H1 (cell line): ENCODE measurements at regions not wholly inside any gene's neighbourhood (a gene's known extent, or its start where the extent isn't known, plus 50 kb on each side); places are given as distances from the start of the nearest gene placed in this dataset.

Source experiments
- CTCF ChIA-PET: fragments of 300-600 bp; sonication (Branson Sonifier 250); formaldehyde crosslinking; loops from one replicate; lab custom pipeline; 2021; ENCODE audit not compliant: partially characterized antibody; lab: Charles Lee
- POLR2A ChIA-PET: fragments of 300-600 bp; sonication (Branson Sonifier 250); formaldehyde crosslinking; loops from one replicate; lab custom pipeline; 2021; ENCODE audit warnings: inconsistent platforms; ENCODE audit not compliant: partially characterized antibody; lab: Charles Lee
- DNase-seq, 2 experiments: peaks; one replicate each; pipeline versions ENCODE4 v3.0.0 to v3.0.0-alpha.2; 2010 to 2022; ENCODE audit warnings: low spot score in 2 of 2, low read depth in 1 of 2, mixed read lengths in 1 of 2
- FAIRE-seq: peaks from 2 replicates; lab custom pipeline; 2011; peaks lifted over from hg19 to GRCh38; lab: Jason Lieb, UNC
- H2AFZ ChIP-seq: 2 replicates; pipeline ENCODE4 v1.8.1; 2012; ENCODE audit warnings: low read length, inconsistent platforms
- H2AK5ac ChIP-seq: 2 replicates; pipeline ENCODE4 v1.6.1; 2013; ENCODE audit warnings: low read depth, low read length
- H2BK120ac ChIP-seq: replicated peaks from 2 replicates; pipeline ENCODE3; 2013; ENCODE audit warnings: low read depth, low read length, inconsistent platforms
- H2BK12ac ChIP-seq: 2 replicates; pipeline ENCODE4 v1.6.1; 2013; ENCODE audit warnings: low read depth, low read length
- H2BK15ac ChIP-seq: 2 replicates; pipeline ENCODE4 v1.6.1; 2013; ENCODE audit warnings: low read length
- H2BK20ac ChIP-seq: 2 replicates; pipeline ENCODE4 v1.6.1; 2013; ENCODE audit warnings: low read length
- H2BK5ac ChIP-seq: 2 replicates; pipeline ENCODE4 v1.6.1; 2013; ENCODE audit warnings: low read depth, low read length
- H3K14ac ChIP-seq: 2 replicates; pipeline ENCODE4 v1.6.1; 2013; ENCODE audit warnings: inconsistent platforms; ENCODE audit not compliant: insufficient read length
- H3K18ac ChIP-seq: 2 replicates; pipeline ENCODE4 v1.6.1; 2013; ENCODE audit warnings: low read length; ENCODE audit errors: extremely low read depth
- H3K23ac ChIP-seq: 2 replicates; pipeline ENCODE4 v1.6.1; 2013; ENCODE audit warnings: inconsistent platforms; ENCODE audit not compliant: insufficient read length
- H3K23me2 ChIP-seq: 2 replicates; pipeline ENCODE4 v1.6.1; 2013; ENCODE audit warnings: low read depth, low read length
- H3K27ac ChIP-seq: 2 replicates; pipeline ENCODE4 v1.6.1; 2011; ENCODE audit warnings: low read depth, low read length, inconsistent platforms
- H3K27me3 ChIP-seq, 4 experiments: replicated peaks in 1 of 4; 1 replicate in 1 of 4; 2 replicates in 3 of 4; pipeline versions ENCODE4 v1.6.1 to v1.8.1; 2011 to 2013; ENCODE audit warnings: low read length in 3 of 4, mild to moderate bottlenecking in 3 of 4, inconsistent platforms in 2 of 4, mixed read lengths in 2 of 4, moderate library complexity in 1 of 4; ENCODE audit not compliant: control insufficient read depth in 3 of 4, insufficient read depth in 3 of 4; ENCODE audit errors: extremely low read depth in 1 of 4
- H3K36me3 ChIP-seq, 4 experiments: 2 replicates each; pipeline versions ENCODE4 v1.6.1 to v1.8.1; 2011 to 2013; ENCODE audit warnings: mild to moderate bottlenecking in 4 of 4, low read length in 3 of 4, moderate library complexity in 2 of 4, control low read depth in 1 of 4, inconsistent platforms in 1 of 4; ENCODE audit not compliant: insufficient read depth in 4 of 4, control insufficient read depth in 2 of 4
- H3K4ac ChIP-seq: replicated peaks from 2 replicates; pipeline ENCODE3; 2013; ENCODE audit warnings: low read length, low read depth, mixed read lengths, inconsistent platforms; ENCODE audit not compliant: insufficient read length
- H3K4me1 ChIP-seq, 4 experiments: replicated peaks in 1 of 4; 1 replicate in 1 of 4; 2 replicates in 3 of 4; pipeline versions ENCODE4 v1.6.1 to v1.8.1; 2011 to 2013; ENCODE audit warnings: low read length in 3 of 4, inconsistent platforms in 2 of 4, mixed read lengths in 1 of 4; ENCODE audit not compliant: insufficient read depth in 4 of 4, control insufficient read depth in 3 of 4
- H3K4me2 ChIP-seq, 2 experiments: 2 replicates each; pipeline versions ENCODE4 v1.6.1 to v1.8.1; 2011 to 2013; ENCODE audit warnings: low read depth in 2 of 2, low read length in 2 of 2, control low read depth in 1 of 2, inconsistent platforms in 1 of 2, mild to moderate bottlenecking in 1 of 2; ENCODE audit not compliant: insufficient read depth in 1 of 2
- H3K4me3 ChIP-seq, 4 experiments: fragments of 200-600, 300-600 bp in 1 of 4; sonication (generic), shearing (Covaris generic), sonication (Bioruptor Twin) in 1 of 4; 2 replicates each; pipeline versions ENCODE4 v1.5.1 to v1.8.1; 2011 to 2016; ENCODE audit warnings: low read length in 4 of 4, low read depth in 3 of 4, control low read depth in 2 of 4, inconsistent platforms in 2 of 4, mild to moderate bottlenecking in 2 of 4, mixed read lengths in 1 of 4, moderate library complexity in 1 of 4; ENCODE audit not compliant: insufficient read depth in 2 of 4; ENCODE audit errors: extremely low read depth in 1 of 4
- H3K56ac ChIP-seq: replicated peaks from 2 replicates; pipeline ENCODE3; 2013; ENCODE audit warnings: low read depth, mild to moderate bottlenecking, mixed read lengths, low read length, inconsistent platforms; ENCODE audit not compliant: insufficient read length
- H3K79me1 ChIP-seq: 2 replicates; pipeline ENCODE4 v1.6.1; 2013; ENCODE audit warnings: low read depth, low read length, control low read depth
- H3K79me2 ChIP-seq, 2 experiments: 2 replicates each; pipeline versions ENCODE4 v1.6.1 to v1.8.1; 2012 to 2013; ENCODE audit warnings: low read length in 2 of 2, mild to moderate bottlenecking in 2 of 2, inconsistent platforms in 1 of 2; ENCODE audit not compliant: insufficient read depth in 2 of 2, control insufficient read depth in 1 of 2
- H3K9ac ChIP-seq, 4 experiments: replicated peaks in 1 of 4; 1 replicate in 1 of 4; 2 replicates in 3 of 4; pipeline versions ENCODE4 v1.6.1 to v1.8.1; 2011 to 2013; ENCODE audit warnings: low read depth in 3 of 4, low read length in 3 of 4, control low read depth in 2 of 4, mild to moderate bottlenecking in 2 of 4, moderate library complexity in 2 of 4, inconsistent platforms in 1 of 4; ENCODE audit errors: extremely low read depth in 1 of 4
- H3K9me3 ChIP-seq, 2 experiments: 2 replicates each; pipeline versions ENCODE4 v1.6.1 to v1.8.1; 2012 to 2013; ENCODE audit warnings: mild to moderate bottlenecking in 2 of 2, moderate library complexity in 2 of 2, control low read depth in 1 of 2, inconsistent platforms in 1 of 2, low read depth in 1 of 2, low read length in 1 of 2, mixed read lengths in 1 of 2; ENCODE audit not compliant: insufficient read depth in 2 of 2
- H4K20me1 ChIP-seq, 2 experiments: replicated peaks in 1 of 2; 2 replicates each; pipeline versions ENCODE3 to v1.8.1; 2011 to 2013; ENCODE audit warnings: inconsistent platforms in 2 of 2, low read length in 2 of 2, mild to moderate bottlenecking in 1 of 2; ENCODE audit not compliant: insufficient read depth in 2 of 2, control insufficient read depth in 1 of 2
- H4K5ac ChIP-seq: 2 replicates; pipeline ENCODE4 v1.6.1; 2013; ENCODE audit warnings: low read length, low read depth, mixed read lengths, inconsistent platforms; ENCODE audit not compliant: insufficient read length
- H4K8ac ChIP-seq: 2 replicates; pipeline ENCODE4 v1.8.0; 2013; ENCODE audit warnings: mild to moderate bottlenecking, moderate library complexity, low read length, inconsistent platforms; ENCODE audit not compliant: insufficient read depth; ENCODE audit errors: extremely low read depth
- H4K91ac ChIP-seq: replicated peaks from 2 replicates; pipeline ENCODE3; 2013; ENCODE audit warnings: low read length, mixed read lengths, inconsistent platforms; ENCODE audit not compliant: insufficient read length
- CHD2 ChIP-seq: IDR thresholded peaks from 2 replicates; pipeline ENCODE4 v1.6.1; 2012; ENCODE audit warnings: low read length, improper control_type of control experiment
- WGBS, 2 experiments: shearing (Covaris generic) in 1 of 2; methylation state at CpG; one replicate each; pipeline versions ENCODE4 v1.1.6 to v1.1.7; 2013 to 2015; ENCODE audit warnings: low lambda C conversion rate in 2 of 2, mixed read lengths in 2 of 2, inconsistent platforms in 1 of 2, low coverage in 1 of 2, missing lambda C conversion rate in 1 of 2; ENCODE audit not compliant: insufficient replicate concordance in 2 of 2, insufficient coverage in 1 of 2, insufficient read length in 1 of 2; ENCODE audit errors: extremely low coverage in 1 of 2, missing lambda C conversion rate in 1 of 2; 5-methylcytosine and 5-hydroxymethylcytosine counted together

DNA sequence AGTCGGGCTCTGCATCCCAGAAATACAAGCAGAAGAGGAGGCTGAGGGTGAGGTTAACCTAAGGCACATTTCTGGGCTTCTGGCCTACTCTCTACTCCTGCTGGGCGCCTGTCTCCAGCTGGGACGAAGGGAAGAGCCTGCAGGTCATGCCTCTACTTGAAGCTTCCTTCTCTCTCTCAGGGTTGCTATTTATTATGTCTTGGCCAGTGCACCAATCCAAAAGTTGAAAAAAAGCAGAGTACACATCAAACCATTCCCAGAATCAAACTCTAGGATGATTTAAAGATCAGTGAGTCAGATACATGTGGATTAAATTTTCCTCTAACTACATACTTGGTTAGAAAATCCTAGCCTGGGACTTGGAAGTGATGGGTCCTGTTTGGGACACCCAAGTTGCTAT is 60.2 kb upstream of the CDON start:
- CTCF ChIA-PET, result interaction anchor here (1.1 to 1.2 kb wide), 2 partner anchors 20 to 39 kb away, joined by 3 read pairs; no protein-coding TSS in a partner anchor
- Histone ChIP-seq H3K27me3 (no peaks in the 10 kb centered on the region), H3K4me1 (peaks cover 0 to 5% (median 1%) of the 10 kb centered on the region in 4 experiments; a peak in 4 of 7 replicates), H2BK5ac (no peak overlapping the region), H3K23me2 (no peaks in the 10 kb centered on the region), H3K4ac (no peak overlapping the region), H3K79me2 (no peaks in the 10 kb centered on the region), H3K36me3 (no peaks in the 10 kb centered on the region), H3K9ac (no peak overlapping the region), H4K8ac (no peak overlapping the region), H3K23ac (no peak overlapping the region), H2AFZ (no peak overlapping the region), H3K18ac (no peak overlapping the region), H3K14ac (no peak overlapping the region), H3K79me1 (no peaks in the 10 kb centered on the region), H3K27ac (no peak overlapping the region), H2BK12ac (no peak overlapping the region), H2BK20ac (no peak overlapping the region), H2BK15ac (no peak overlapping the region), H3K4me2 (no peak overlapping the region), H2AK5ac (no peak overlapping the region), H3K56ac (no peak overlapping the region)
- 87% methylated on average over 3 of the region's 3 CpGs; no CpG with 5 or more reads in 1 of the 2 experiments for WGBS, 2 experiments
- TF ChIP-seq CHD2, result no peak
- TF ChIP-seq, all 59 proteins: peak for 0
- H3K9me3 ChIP-seq, result no peaks in the 10 kb centered on the region
- no peak for DNase-seq
- no peak for FAIRE-seq
- H4K91ac ChIP-seq, result no peak overlapping the region
- no peak overlapping the region for H2BK120ac ChIP-seq
- no peaks in the 10 kb centered on the region for H4K20me1 ChIP-seq
- POLR2A ChIA-PET, result interaction anchor here (1.3 kb wide), 1 partner anchor 32 kb away, joined by 4 read pairs; no protein-coding TSS in a partner anchor
- H3K4me3 ChIP-seq, result no peak overlapping the region
- H4K5ac ChIP-seq, result no peak overlapping the region
